G401 (cell line): ENCODE measurements at regions not wholly inside any gene's neighbourhood (a gene's known extent, or its start where the extent isn't known, plus 50 kb on each side); places are given as distances from the start of the nearest gene placed in this dataset.
A peak's percentile ranks its signal among the peaks of the same experiment; 100 is the strongest.

Experiments used
- DNase-seq: peaks from one replicate; pipeline ENCODE4 v3.0.0-alpha.2; 2015; ENCODE audit warnings: low spot score
- in situ Hi-C: cut with HindIII; loops from 2 replicates; pipeline ENCODE4 v1.10.0; 2016; ENCODE audit warnings: low sequenced_read_pairs, mixed read lengths

- in situ Hi-C loops = no loop called here
These were observed 214.3 kb downstream of the ENGASE start for GRCh38 chr17:79288950-79289349.

GRCh38 chr17:79286440-79286839 is 211.8 kb downstream of the ENGASE start:
- DNase-seq = no peak
- in situ Hi-C loops = no loop called here

More at GRCh38 chr17:79288950-79289349, 214.3 kb downstream of the ENGASE start:
- DNase-seq = no peak

DNA sequence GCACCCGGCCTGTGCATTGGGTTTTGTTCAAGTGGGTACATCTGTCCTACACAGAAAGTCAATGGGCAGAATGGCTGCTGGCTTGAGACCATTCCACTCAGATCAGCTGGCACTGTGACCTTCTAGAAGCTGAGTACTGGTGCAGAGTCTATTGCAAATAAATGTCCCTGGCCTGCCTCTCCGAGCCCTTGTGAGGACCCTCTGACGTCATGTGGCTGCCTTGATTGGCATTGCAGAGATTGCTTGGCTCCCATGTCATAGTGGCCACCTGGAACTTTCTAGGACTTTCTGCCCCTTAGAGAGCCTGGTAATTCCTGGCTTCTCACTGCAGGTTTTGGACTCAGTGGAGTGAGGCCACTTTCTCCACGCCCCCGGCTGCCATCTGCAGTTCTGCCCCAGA is 211.3 kb downstream of the ENGASE start:
- in situ Hi-C loops = no loop called here

DNA sequence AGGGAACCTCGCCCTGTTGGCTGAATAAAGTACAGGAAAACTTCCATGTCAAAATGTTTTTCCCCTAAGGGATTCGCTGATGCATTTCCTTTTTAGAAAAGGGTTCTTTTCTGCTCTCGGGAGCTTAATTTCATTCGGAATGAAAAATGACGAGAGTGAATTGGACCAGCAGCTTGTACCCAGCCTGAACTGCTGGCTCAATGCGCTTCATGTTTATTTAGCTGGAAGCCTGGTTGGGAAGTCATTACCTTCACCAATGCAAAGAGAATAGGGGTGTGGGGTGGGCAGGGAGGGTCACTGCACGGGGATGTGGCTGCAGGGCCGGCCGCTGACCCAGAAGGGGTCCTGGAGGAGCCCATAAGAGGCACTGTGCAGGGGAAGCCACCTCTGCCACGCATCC is 207.7 kb downstream of the ENGASE start:
- in situ Hi-C loops = no loop called here
- no peak for DNase-seq

More for the DNA sequence above, 211.3 kb downstream of the ENGASE start:
- DNase-seq = no peak

DNA sequence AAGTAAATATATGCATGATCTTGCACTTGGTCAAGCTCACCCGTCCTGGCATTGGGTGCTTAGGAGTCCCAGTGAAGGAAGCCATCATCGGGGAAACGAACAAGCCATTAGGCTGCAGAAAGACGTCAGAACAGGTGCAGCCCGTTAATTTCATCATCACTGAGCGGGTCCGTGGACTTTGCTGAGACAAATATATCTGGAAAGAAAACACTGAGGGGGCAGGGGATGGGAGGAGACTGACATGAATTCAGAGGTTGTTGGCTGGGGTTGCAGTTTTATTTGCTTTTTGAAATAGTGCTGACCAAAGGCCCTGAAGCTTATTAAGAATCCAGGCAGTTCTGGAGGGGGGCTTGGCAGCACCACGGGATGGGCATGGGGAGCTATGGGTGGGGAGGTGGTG is 207.2 kb downstream of the ENGASE start:
- in situ Hi-C loops = no loop called here
- DNase-seq = no peak

GRCh38 chr17:79280866-79281572 is 206.4 kb downstream of the ENGASE start:
- peak; percentile 72 for DNase-seq
- in situ Hi-C loops = no loop called here

DNA sequence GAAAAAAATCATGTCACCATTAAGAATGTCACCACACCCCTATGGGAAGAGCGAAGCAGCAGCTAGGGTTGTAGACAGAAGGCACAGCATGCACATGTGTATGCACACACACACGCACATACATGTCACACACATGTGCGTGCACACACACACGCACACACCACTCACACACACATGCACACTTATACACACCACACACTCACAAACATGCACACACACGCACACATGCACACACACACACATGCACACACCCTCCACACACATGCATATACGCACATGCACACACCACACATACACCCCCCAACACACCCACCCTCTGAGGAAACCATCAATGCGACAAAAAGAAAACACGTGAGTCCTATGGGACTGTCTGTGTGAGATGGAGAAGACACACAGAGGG is 205.4 kb downstream of the ENGASE start:
- DNase-seq = no peak
- in situ Hi-C loops = no loop called here

DNA sequence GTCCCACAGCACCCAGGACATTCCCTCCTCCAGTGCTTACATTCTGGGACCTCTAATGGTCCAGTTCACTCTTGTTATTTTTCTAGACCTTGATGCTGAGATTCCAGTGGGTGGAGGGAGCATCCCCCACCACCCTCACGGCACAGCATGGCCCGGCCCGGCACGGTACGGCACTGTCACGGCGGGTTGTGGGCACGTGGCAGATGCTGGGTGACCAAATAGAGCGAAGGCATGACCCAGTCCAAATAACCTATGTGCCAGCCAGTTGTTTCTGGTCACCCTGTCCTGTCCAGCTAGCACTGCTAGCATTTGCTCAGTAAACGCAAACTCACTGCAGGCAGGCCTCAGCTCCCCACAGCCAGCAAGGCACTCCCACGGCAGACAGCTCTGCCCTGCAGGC is 204.7 kb downstream of the ENGASE start:
- in situ Hi-C loops = no loop called here
- DNase-seq = no peak

DNA sequence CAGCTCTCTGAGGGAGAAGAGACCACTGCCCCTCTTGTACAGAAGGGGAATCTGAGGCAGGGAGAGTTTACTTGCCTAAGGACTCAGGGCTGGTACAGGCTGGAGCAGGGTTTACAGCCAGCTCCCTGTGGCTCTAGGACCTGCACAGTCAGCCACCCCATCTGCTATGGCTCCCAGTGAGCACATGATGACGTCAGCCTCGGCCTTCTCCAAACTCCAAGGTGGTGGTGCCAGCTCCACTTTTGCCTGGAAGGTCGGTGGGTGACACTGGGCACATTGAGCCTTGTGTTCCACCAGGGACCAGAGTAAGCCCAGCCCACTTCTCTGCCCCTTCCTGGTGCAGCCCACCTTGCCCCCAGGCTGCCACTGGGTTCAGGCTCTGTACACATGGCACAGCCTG is 202.2 kb downstream of the ENGASE start:
- peak; percentile 92 for DNase-seq
- in situ Hi-C loops = no loop called here

- DNase-seq = peak; percentile 96
- in situ Hi-C loops = no loop called here
These were observed 199.0 kb downstream of the ENGASE start for GRCh38 chr17:79273660-79274059.

DNA sequence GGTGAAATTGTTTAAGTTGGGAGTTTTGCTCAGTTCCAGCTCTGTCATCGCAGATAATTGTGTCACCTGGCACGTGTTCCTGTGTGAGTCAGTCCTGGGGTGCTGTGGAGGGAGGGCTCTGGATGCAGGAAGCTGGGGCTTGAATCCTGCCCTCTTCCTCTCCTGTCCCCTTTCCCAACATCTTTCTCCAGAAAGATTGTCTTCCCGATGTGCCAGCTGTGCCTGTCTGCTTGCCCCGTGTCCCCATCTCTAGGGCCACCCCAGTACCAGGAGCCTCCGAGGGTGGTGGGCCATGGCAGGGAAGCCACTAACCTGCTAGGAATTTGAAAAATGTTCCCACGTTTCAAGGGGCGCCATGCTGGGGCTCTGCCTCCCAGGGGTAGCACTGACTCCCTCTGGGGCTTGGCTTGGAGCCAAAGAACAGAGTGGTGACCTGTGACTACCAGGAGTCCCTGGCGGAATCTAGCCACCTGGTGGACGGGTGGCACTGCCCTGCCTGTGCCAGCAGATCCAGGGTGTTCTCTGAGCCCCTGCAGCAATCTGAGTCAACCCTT is 198.1 kb downstream of the ENGASE start:
- peak; percentile 56 for DNase-seq
- in situ Hi-C loops = no loop called here

DNA sequence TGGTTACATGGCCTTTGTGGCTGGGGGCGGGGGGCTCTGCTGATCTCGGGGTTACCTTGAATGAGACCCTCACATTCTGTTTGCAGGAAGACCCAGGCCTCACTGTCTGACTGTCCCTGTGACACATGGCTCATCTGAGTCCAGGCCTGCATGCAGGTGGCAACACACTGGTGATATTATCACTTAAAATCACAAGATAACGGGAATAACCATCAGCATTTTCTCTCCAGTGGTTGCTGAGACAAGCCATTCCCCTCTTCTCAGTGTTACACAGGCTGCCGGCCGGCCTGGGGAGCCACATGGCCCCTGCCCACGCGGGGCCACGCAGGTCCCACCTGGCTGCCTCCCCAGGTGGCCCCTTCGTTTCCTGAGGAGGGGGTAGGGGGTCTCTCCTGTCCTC is 197.6 kb downstream of the ENGASE start:
- no peak for DNase-seq
- in situ Hi-C loops = no loop called here

DNA sequence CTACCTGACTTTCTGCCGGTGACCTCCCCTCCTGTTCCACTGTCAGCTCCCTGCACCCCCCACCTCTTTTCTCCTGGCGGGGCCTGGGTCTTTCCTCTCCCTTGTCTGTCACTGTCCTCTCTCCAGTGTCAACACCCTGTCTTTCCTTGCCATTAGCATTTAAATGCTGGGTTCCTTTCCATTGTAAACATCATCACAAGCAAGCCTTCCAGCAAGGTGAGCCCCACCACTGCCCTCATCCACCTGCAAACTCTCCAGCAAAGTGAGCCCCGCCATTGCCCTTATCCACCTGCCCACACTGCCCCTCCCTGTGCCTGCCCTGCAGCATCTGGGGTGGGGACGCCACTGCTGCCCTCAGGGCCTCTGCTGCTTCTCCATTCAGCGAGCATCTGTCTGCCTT is 195.0 kb downstream of the ENGASE start:
- no peak for DNase-seq

GRCh38 chr17:79263191-79263590 is 188.6 kb downstream of the ENGASE start:
- DNase-seq = no peak
- in situ Hi-C loops = no loop called here

More for the DNA sequence above, 195.0 kb downstream of the ENGASE start:
- in situ Hi-C loops = no loop called here

DNA sequence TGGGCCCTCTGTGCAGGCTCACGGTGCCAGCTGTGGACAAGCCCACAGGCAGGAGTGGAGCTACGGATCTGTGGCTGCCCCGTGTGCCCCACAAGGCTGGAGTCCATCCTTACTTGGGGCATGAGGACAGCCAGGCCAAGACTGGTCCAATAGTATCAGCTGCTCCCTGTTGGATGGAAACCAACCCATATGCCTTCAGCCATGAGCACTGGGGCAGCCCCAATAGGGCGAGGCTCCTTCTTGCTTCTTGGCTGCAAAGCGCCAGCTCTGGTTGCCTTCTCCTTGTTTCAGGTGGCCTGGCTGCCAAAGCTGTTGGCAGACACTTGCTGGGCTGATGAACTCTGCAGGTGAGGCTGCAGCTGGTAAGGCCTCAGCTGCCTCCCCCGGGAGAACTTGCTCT is 188.0 kb downstream of the ENGASE start:
- peak; percentile 78 for DNase-seq
- in situ Hi-C loops = no loop called here

GRCh38 chr17:79261355-79262072 is 186.9 kb downstream of the ENGASE start:
- DNase-seq = no peak
- in situ Hi-C loops = no loop called here

- in situ Hi-C loops = no loop called here
- no peak for DNase-seq
These were observed 184.2 kb downstream of the ENGASE start for GRCh38 chr17:79258843-79259242.

DNA sequence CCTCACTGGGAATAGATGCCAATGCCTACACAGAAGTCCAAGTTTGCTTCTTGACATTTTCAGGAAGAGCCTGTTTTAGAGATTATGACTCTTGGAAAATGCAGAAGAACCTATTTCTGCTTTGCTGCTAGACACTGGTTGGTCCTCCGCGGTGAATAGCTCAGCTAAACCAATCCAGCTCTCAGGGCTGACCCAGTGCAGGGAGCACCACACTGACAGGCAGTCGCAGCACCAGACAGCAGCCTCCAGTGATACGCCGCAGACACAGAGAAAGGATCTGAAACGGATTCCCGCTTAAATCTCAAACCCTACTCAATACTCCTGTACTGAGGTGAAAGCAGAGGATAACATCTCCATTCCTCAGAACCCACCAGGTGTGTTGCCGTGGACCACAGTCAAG is 183.4 kb downstream of the ENGASE start:
- peak; percentile 63 for DNase-seq
- in situ Hi-C loops = no loop called here

- no peak for DNase-seq
- in situ Hi-C loops = no loop called here
These were observed 181.4 kb downstream of the ENGASE start for GRCh38 chr17:79255926-79256585.

- no peak for DNase-seq
- in situ Hi-C loops = no loop called here
These were observed 180.8 kb downstream of the ENGASE start for GRCh38 chr17:79255456-79255855.
